H1 (cell line): ENCODE measurements at regions not wholly inside any gene's neighbourhood (a gene's known extent, or its start where the extent isn't known, plus 50 kb on each side); places are given as distances from the start of the nearest gene placed in this dataset.

Experiments used
- CTCF ChIA-PET: fragments of 300-600 bp; sonication (Branson Sonifier 250); formaldehyde crosslinking; loops from one replicate; lab custom pipeline; 2021; ENCODE audit not compliant: partially characterized antibody; lab: Charles Lee
- POLR2A ChIA-PET: fragments of 300-600 bp; sonication (Branson Sonifier 250); formaldehyde crosslinking; loops from one replicate; lab custom pipeline; 2021; ENCODE audit warnings: inconsistent platforms; ENCODE audit not compliant: partially characterized antibody; lab: Charles Lee
- DNase-seq, 2 experiments: peaks; one replicate each; pipeline versions ENCODE4 v3.0.0 to v3.0.0-alpha.2; 2010 to 2022; ENCODE audit warnings: low spot score in 2 of 2, low read depth in 1 of 2, mixed read lengths in 1 of 2
- FAIRE-seq: peaks from 2 replicates; lab custom pipeline; 2011; peaks lifted over from hg19 to GRCh38; lab: Jason Lieb, UNC
- H2AFZ ChIP-seq: 2 replicates; pipeline ENCODE4 v1.8.1; 2012; ENCODE audit warnings: low read length, inconsistent platforms
- H2AK5ac ChIP-seq: 2 replicates; pipeline ENCODE4 v1.6.1; 2013; ENCODE audit warnings: low read depth, low read length
- H2BK120ac ChIP-seq: replicated peaks from 2 replicates; pipeline ENCODE3; 2013; ENCODE audit warnings: low read depth, low read length, inconsistent platforms
- H2BK12ac ChIP-seq: 2 replicates; pipeline ENCODE4 v1.6.1; 2013; ENCODE audit warnings: low read depth, low read length
- H2BK15ac ChIP-seq: 2 replicates; pipeline ENCODE4 v1.6.1; 2013; ENCODE audit warnings: low read length
- H2BK20ac ChIP-seq: 2 replicates; pipeline ENCODE4 v1.6.1; 2013; ENCODE audit warnings: low read length
- H2BK5ac ChIP-seq: 2 replicates; pipeline ENCODE4 v1.6.1; 2013; ENCODE audit warnings: low read depth, low read length
- H3K14ac ChIP-seq: 2 replicates; pipeline ENCODE4 v1.6.1; 2013; ENCODE audit warnings: inconsistent platforms; ENCODE audit not compliant: insufficient read length
- H3K18ac ChIP-seq: 2 replicates; pipeline ENCODE4 v1.6.1; 2013; ENCODE audit warnings: low read length; ENCODE audit errors: extremely low read depth
- H3K23ac ChIP-seq: 2 replicates; pipeline ENCODE4 v1.6.1; 2013; ENCODE audit warnings: inconsistent platforms; ENCODE audit not compliant: insufficient read length
- H3K23me2 ChIP-seq: 2 replicates; pipeline ENCODE4 v1.6.1; 2013; ENCODE audit warnings: low read depth, low read length
- H3K27ac ChIP-seq: 2 replicates; pipeline ENCODE4 v1.6.1; 2011; ENCODE audit warnings: low read depth, low read length, inconsistent platforms
- H3K27me3 ChIP-seq, 4 experiments: replicated peaks in 1 of 4; 1 replicate in 1 of 4; 2 replicates in 3 of 4; pipeline versions ENCODE4 v1.6.1 to v1.8.1; 2011 to 2013; ENCODE audit warnings: low read length in 3 of 4, mild to moderate bottlenecking in 3 of 4, inconsistent platforms in 2 of 4, mixed read lengths in 2 of 4, moderate library complexity in 1 of 4; ENCODE audit not compliant: control insufficient read depth in 3 of 4, insufficient read depth in 3 of 4; ENCODE audit errors: extremely low read depth in 1 of 4
- H3K36me3 ChIP-seq, 4 experiments: 2 replicates each; pipeline versions ENCODE4 v1.6.1 to v1.8.1; 2011 to 2013; ENCODE audit warnings: mild to moderate bottlenecking in 4 of 4, low read length in 3 of 4, moderate library complexity in 2 of 4, control low read depth in 1 of 4, inconsistent platforms in 1 of 4; ENCODE audit not compliant: insufficient read depth in 4 of 4, control insufficient read depth in 2 of 4
- H3K4ac ChIP-seq: replicated peaks from 2 replicates; pipeline ENCODE3; 2013; ENCODE audit warnings: low read length, low read depth, mixed read lengths, inconsistent platforms; ENCODE audit not compliant: insufficient read length
- H3K4me1 ChIP-seq, 4 experiments: replicated peaks in 1 of 4; 1 replicate in 1 of 4; 2 replicates in 3 of 4; pipeline versions ENCODE4 v1.6.1 to v1.8.1; 2011 to 2013; ENCODE audit warnings: low read length in 3 of 4, inconsistent platforms in 2 of 4, mixed read lengths in 1 of 4; ENCODE audit not compliant: insufficient read depth in 4 of 4, control insufficient read depth in 3 of 4
- H3K4me2 ChIP-seq, 2 experiments: 2 replicates each; pipeline versions ENCODE4 v1.6.1 to v1.8.1; 2011 to 2013; ENCODE audit warnings: low read depth in 2 of 2, low read length in 2 of 2, control low read depth in 1 of 2, inconsistent platforms in 1 of 2, mild to moderate bottlenecking in 1 of 2; ENCODE audit not compliant: insufficient read depth in 1 of 2
- H3K4me3 ChIP-seq, 4 experiments: fragments of 200-600, 300-600 bp in 1 of 4; sonication (generic), shearing (Covaris generic), sonication (Bioruptor Twin) in 1 of 4; 2 replicates each; pipeline versions ENCODE4 v1.5.1 to v1.8.1; 2011 to 2016; ENCODE audit warnings: low read length in 4 of 4, low read depth in 3 of 4, control low read depth in 2 of 4, inconsistent platforms in 2 of 4, mild to moderate bottlenecking in 2 of 4, mixed read lengths in 1 of 4, moderate library complexity in 1 of 4; ENCODE audit not compliant: insufficient read depth in 2 of 4; ENCODE audit errors: extremely low read depth in 1 of 4
- H3K56ac ChIP-seq: replicated peaks from 2 replicates; pipeline ENCODE3; 2013; ENCODE audit warnings: low read depth, mild to moderate bottlenecking, mixed read lengths, low read length, inconsistent platforms; ENCODE audit not compliant: insufficient read length
- H3K79me1 ChIP-seq: 2 replicates; pipeline ENCODE4 v1.6.1; 2013; ENCODE audit warnings: low read depth, low read length, control low read depth
- H3K79me2 ChIP-seq, 2 experiments: 2 replicates each; pipeline versions ENCODE4 v1.6.1 to v1.8.1; 2012 to 2013; ENCODE audit warnings: low read length in 2 of 2, mild to moderate bottlenecking in 2 of 2, inconsistent platforms in 1 of 2; ENCODE audit not compliant: insufficient read depth in 2 of 2, control insufficient read depth in 1 of 2
- H3K9ac ChIP-seq, 4 experiments: replicated peaks in 1 of 4; 1 replicate in 1 of 4; 2 replicates in 3 of 4; pipeline versions ENCODE4 v1.6.1 to v1.8.1; 2011 to 2013; ENCODE audit warnings: low read depth in 3 of 4, low read length in 3 of 4, control low read depth in 2 of 4, mild to moderate bottlenecking in 2 of 4, moderate library complexity in 2 of 4, inconsistent platforms in 1 of 4; ENCODE audit errors: extremely low read depth in 1 of 4
- H3K9me3 ChIP-seq, 2 experiments: 2 replicates each; pipeline versions ENCODE4 v1.6.1 to v1.8.1; 2012 to 2013; ENCODE audit warnings: mild to moderate bottlenecking in 2 of 2, moderate library complexity in 2 of 2, control low read depth in 1 of 2, inconsistent platforms in 1 of 2, low read depth in 1 of 2, low read length in 1 of 2, mixed read lengths in 1 of 2; ENCODE audit not compliant: insufficient read depth in 2 of 2
- H4K20me1 ChIP-seq, 2 experiments: replicated peaks in 1 of 2; 2 replicates each; pipeline versions ENCODE3 to v1.8.1; 2011 to 2013; ENCODE audit warnings: inconsistent platforms in 2 of 2, low read length in 2 of 2, mild to moderate bottlenecking in 1 of 2; ENCODE audit not compliant: insufficient read depth in 2 of 2, control insufficient read depth in 1 of 2
- H4K5ac ChIP-seq: 2 replicates; pipeline ENCODE4 v1.6.1; 2013; ENCODE audit warnings: low read length, low read depth, mixed read lengths, inconsistent platforms; ENCODE audit not compliant: insufficient read length
- H4K8ac ChIP-seq: 2 replicates; pipeline ENCODE4 v1.8.0; 2013; ENCODE audit warnings: mild to moderate bottlenecking, moderate library complexity, low read length, inconsistent platforms; ENCODE audit not compliant: insufficient read depth; ENCODE audit errors: extremely low read depth
- H4K91ac ChIP-seq: replicated peaks from 2 replicates; pipeline ENCODE3; 2013; ENCODE audit warnings: low read length, mixed read lengths, inconsistent platforms; ENCODE audit not compliant: insufficient read length
- ATF3 ChIP-seq: IDR thresholded peaks from 2 replicates; pipeline ENCODE4 v1.6.1; 2011; ENCODE audit warnings: low read depth, mild to moderate bottlenecking, low read length; ENCODE audit not compliant: insufficient read depth
- CBX5 ChIP-seq: fragments of 300-800, 300-1000 bp; sonication (generic); IDR thresholded peaks from 2 replicates; pipeline ENCODE4 v1.7.1; 2016; ENCODE audit warnings: antibody characterized with exemption, low read length, low read depth
- CTBP2 ChIP-seq: IDR thresholded peaks from 2 replicates; pipeline ENCODE4 v1.7.0; 2011; ENCODE audit warnings: borderline replicate concordance, mild to moderate bottlenecking, moderate library complexity, mixed read lengths, low read length; ENCODE audit not compliant: insufficient read depth, insufficient read length
- EZH2 ChIP-seq: fragments of 200-600 bp; sonication (generic); IDR thresholded peaks from 2 replicates; pipeline ENCODE4 v1.7.1; 2012; ENCODE audit warnings: low read depth, mild to moderate bottlenecking, moderate library complexity, low read length, inconsistent platforms; ENCODE audit not compliant: severe bottlenecking
- HDAC2 ChIP-seq, 2 experiments: fragments of 300-600 bp in 1 of 2; sonication (generic) in 1 of 2; IDR thresholded peaks; 2 replicates each; pipeline ENCODE4 v1.6.1; 2011 to 2012; ENCODE audit warnings: low read depth in 2 of 2, low read length in 2 of 2, mild to moderate bottlenecking in 2 of 2, moderate library complexity in 2 of 2, borderline replicate concordance in 1 of 2, inconsistent platforms in 1 of 2
- JUN ChIP-seq: IDR thresholded peaks from 2 replicates; pipeline ENCODE4 v1.6.1; 2011; ENCODE audit warnings: low read depth, mild to moderate bottlenecking, improper control_type of control experiment, low read length
- KDM4A ChIP-seq: IDR thresholded peaks from one replicate; pipeline ENCODE4 v1.7.1; 2012; ENCODE audit warnings: low read depth, mild to moderate bottlenecking, moderate library complexity, low read length, inconsistent platforms; ENCODE audit not compliant: severe bottlenecking
- KDM5A ChIP-seq: fragments of 200-600 bp; IDR thresholded peaks from 2 replicates; pipeline ENCODE4 v1.7.1; 2012; ENCODE audit warnings: mild to moderate bottlenecking, low read length, inconsistent platforms, mixed read lengths
- NANOG ChIP-seq: IDR thresholded peaks from 2 replicates; pipeline ENCODE4 v1.6.1; 2011; ENCODE audit warnings: low read length, low read depth, mild to moderate bottlenecking, inconsistent platforms; ENCODE audit not compliant: insufficient read depth, poor library complexity, severe bottlenecking
- RAD21 ChIP-seq, 2 experiments: IDR thresholded peaks in 1 of 2; conservative IDR thresholded peaks in 1 of 2; 2 replicates each; pipeline ENCODE4 v1.6.1; 2011; ENCODE audit warnings: low read depth in 2 of 2, low read length in 2 of 2, improper control_type of control experiment in 1 of 2, inconsistent platforms in 1 of 2, mild to moderate bottlenecking in 1 of 2, moderate library complexity in 1 of 2
- SIX5 ChIP-seq: IDR thresholded peaks from 2 replicates; pipeline ENCODE4 v1.6.1; 2011; ENCODE audit warnings: mild to moderate bottlenecking, low read depth, low read length
- TAF1 ChIP-seq: IDR thresholded peaks from 2 replicates; pipeline ENCODE4 v1.6.1; 2011; ENCODE audit warnings: mild to moderate bottlenecking, low read depth, low read length
- YY1 ChIP-seq: IDR thresholded peaks from 2 replicates; pipeline ENCODE4 v1.6.1; 2011; ENCODE audit warnings: low read depth, mild to moderate bottlenecking, low read length
- WGBS, 2 experiments: shearing (Covaris generic) in 1 of 2; methylation state at CpG; one replicate each; pipeline versions ENCODE4 v1.1.6 to v1.1.7; 2013 to 2015; ENCODE audit warnings: low lambda C conversion rate in 2 of 2, mixed read lengths in 2 of 2, inconsistent platforms in 1 of 2, low coverage in 1 of 2, missing lambda C conversion rate in 1 of 2; ENCODE audit not compliant: insufficient replicate concordance in 2 of 2, insufficient coverage in 1 of 2, insufficient read length in 1 of 2; ENCODE audit errors: extremely low coverage in 1 of 2, missing lambda C conversion rate in 1 of 2; 5-methylcytosine and 5-hydroxymethylcytosine counted together

DNA sequence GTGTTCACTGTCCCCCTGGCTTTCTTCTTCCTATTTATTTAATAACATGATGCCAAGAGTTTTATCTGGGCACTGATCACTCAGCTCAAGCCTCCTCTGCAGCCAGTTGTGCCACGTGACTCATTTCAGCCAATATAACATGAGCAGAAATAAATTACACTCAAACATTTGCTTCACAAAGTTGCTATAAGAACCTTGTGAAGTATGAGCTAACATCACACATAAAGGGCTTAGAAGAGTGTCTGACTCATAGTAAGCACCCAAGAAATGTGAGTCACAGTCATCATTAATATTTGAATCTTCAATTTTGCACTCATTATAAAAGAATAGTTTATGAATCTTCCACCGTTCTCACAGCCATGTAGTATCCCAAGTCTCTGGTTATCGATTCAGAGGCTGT lies 414.6 kb upstream of the NPVF start:
- no peak for DNase-seq
- Histone ChIP-seq H3K4me1 (no peaks in the 10 kb centered on the region), H2AFZ (no peak overlapping the region), H3K36me3 (no peaks in the 10 kb centered on the region), H2BK15ac (no peak overlapping the region), H3K4me3 (no peak overlapping the region), H3K9me3 (no peaks in the 10 kb centered on the region), H2BK5ac (no peak overlapping the region), H2BK120ac (no peak overlapping the region), H3K27me3 (no peaks in the 10 kb centered on the region), H3K79me1 (no peaks in the 10 kb centered on the region), H3K4ac (no peak overlapping the region), H3K18ac (no peak overlapping the region), H4K91ac (no peak overlapping the region), H4K8ac (no peak overlapping the region), H3K23ac (no peak overlapping the region), H2BK20ac (no peak overlapping the region), H2BK12ac (no peak overlapping the region), H3K79me2 (no peaks in the 10 kb centered on the region), H3K9ac (no peak overlapping the region), H3K56ac (no peak overlapping the region), H3K4me2 (no peak overlapping the region), H2AK5ac (no peak overlapping the region), H3K27ac (no peak overlapping the region), H4K20me1 (no peaks in the 10 kb centered on the region), H3K14ac (no peak overlapping the region), H4K5ac (no peak overlapping the region), H3K23me2 (no peaks in the 10 kb centered on the region; the same call in 1 of the 2 replicates)
- 79% methylated on average over 3 of the region's 3 CpGs; no CpG with 5 or more reads in 1 of the 2 experiments for WGBS, 2 experiments
- CTCF ChIA-PET, result no interaction called here
- POLR2A ChIA-PET, result no interaction called here
- FAIRE-seq, result no peak
- TF ChIP-seq NANOG, result no peak
- TF ChIP-seq CBX5, result no peak
- no peak for TF ChIP-seq HDAC2 (IDR thresholded peaks at IDR 0.05; ENCODE audit: borderline replicate concordance in 1 of 2, low read depth in 2 of 2, low read length in 2 of 2)
- no peak for TF ChIP-seq SIX5
- TF ChIP-seq KDM5A, result no peak
- TF ChIP-seq JUN, result no peak
- TF ChIP-seq ATF3, result no peak
- no peak for TF ChIP-seq YY1
- no peak for TF ChIP-seq KDM4A
- no peak for TF ChIP-seq RAD21 (IDR thresholded peaks at IDR 0.05 in 1 of 2, conservative IDR thresholded peaks at IDR 0.05 in 1 of 2; ENCODE audit: low read depth in 2 of 2, low read length in 2 of 2)
- no peak for TF ChIP-seq EZH2
- no peak for TF ChIP-seq CTBP2
- TF ChIP-seq TAF1, result no peak
